ENCODE measurements at regions not wholly inside any gene's neighbourhood (a gene's known extent, or its start where the extent isn't known, plus 50 kb on each side); places are given as distances from the start of the nearest gene placed in this dataset.

GRCh38 chr5:162209005-162209605, 141.5 kb downstream of the GABRG2 start:
- TF ChIP-seq CTCF (optimal IDR thresholded peaks at IDR 0.05 in 1 of 3, IDR thresholded peaks at IDR 0.05 in 1 of 3, conservative IDR thresholded peaks at IDR 0.05 in 1 of 3; ENCODE audit: extremely low read depth in 1 of 3, insufficient read depth in 2 of 3, low read length in 3 of 3) (peak in 1 of 3 experiments; percentile 38), EZH2 (IDR thresholded peaks at IDR 0.05; ENCODE audit: low read length) (no peak)

Data from keratinocyte (primary cell).